ENCODE measurements at regions not wholly inside any gene's neighbourhood (a gene's known extent, or its start where the extent isn't known, plus 50 kb on each side); places are given as distances from the start of the nearest gene placed in this dataset.

- TF ChIP-seq, protein P1, sequence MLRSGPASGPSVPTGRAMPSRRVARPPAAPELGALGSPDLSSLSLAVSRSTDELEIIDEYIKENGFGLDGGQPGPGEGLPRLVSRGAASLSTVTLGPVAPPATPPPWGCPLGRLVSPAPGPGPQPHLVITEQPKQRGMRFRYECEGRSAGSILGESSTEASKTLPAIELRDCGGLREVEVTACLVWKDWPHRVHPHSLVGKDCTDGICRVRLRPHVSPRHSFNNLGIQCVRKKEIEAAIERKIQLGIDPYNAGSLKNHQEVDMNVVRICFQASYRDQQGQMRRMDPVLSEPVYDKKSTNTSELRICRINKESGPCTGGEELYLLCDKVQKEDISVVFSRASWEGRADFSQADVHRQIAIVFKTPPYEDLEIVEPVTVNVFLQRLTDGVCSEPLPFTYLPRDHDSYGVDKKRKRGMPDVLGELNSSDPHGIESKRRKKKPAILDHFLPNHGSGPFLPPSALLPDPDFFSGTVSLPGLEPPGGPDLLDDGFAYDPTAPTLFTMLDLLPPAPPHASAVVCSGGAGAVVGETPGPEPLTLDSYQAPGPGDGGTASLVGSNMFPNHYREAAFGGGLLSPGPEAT (IDR thresholded peaks at IDR 0.05; ENCODE audit: low read depth), result no peak; the same call in none of the 2 replicates
- TF ChIP-seq PAX5 (IDR thresholded peaks at IDR 0.05; ENCODE audit: borderline replicate concordance, low read depth, low read length) (peak; percentile 47), HSF1 (IDR thresholded peaks at IDR 0.05; ENCODE audit: low read depth, low read length) (no peak), SRF (IDR thresholded peaks at IDR 0.05; ENCODE audit: low read depth in 2 of 2, low read length in 2 of 2) (no peak), BCLAF1 (IDR thresholded peaks at IDR 0.05) (no peak), YY1 (IDR thresholded peaks at IDR 0.05; ENCODE audit: low read depth, low read length) (no peak), HCFC1 (IDR thresholded peaks at IDR 0.05; ENCODE audit: low read length) (no peak), SUPT20H (IDR thresholded peaks at IDR 0.05; ENCODE audit: borderline replicate concordance, control insufficient read depth, low read depth, low read length) (no peak), MTA3 (IDR thresholded peaks at IDR 0.05; ENCODE audit: borderline replicate concordance, low read length) (peak; percentile 67; the same call in 1 of the 2 replicates), DPF2 (IDR thresholded peaks at IDR 0.05) (peak; percentile 55), MXI1 (IDR thresholded peaks at IDR 0.05; ENCODE audit: low read depth, low read length) (peak; percentile 36; the same call in 1 of the 2 replicates), RAD51 (IDR thresholded peaks at IDR 0.05) (peak; percentile 18; the same call in 1 of the 2 replicates), ZNF384 (IDR thresholded peaks at IDR 0.05; ENCODE audit: borderline replicate concordance, low read depth, low read length) (no peak), IRF4 (IDR thresholded peaks at IDR 0.05; ENCODE audit: low read depth, low read length) (0 out of 2 replicates have a peak, but pooled peaks have one; percentile 8), KDM1A (IDR thresholded peaks at IDR 0.05; ENCODE audit: borderline replicate concordance) (no peak), ZNF207 (IDR thresholded peaks at IDR 0.05; ENCODE audit: borderline replicate concordance) (no peak), SREBF2 (IDR thresholded peaks at IDR 0.05; ENCODE audit: low read length) (no peak), HDAC2 (IDR thresholded peaks at IDR 0.05) (no peak)
- TF ChIP-seq, protein P2, sequence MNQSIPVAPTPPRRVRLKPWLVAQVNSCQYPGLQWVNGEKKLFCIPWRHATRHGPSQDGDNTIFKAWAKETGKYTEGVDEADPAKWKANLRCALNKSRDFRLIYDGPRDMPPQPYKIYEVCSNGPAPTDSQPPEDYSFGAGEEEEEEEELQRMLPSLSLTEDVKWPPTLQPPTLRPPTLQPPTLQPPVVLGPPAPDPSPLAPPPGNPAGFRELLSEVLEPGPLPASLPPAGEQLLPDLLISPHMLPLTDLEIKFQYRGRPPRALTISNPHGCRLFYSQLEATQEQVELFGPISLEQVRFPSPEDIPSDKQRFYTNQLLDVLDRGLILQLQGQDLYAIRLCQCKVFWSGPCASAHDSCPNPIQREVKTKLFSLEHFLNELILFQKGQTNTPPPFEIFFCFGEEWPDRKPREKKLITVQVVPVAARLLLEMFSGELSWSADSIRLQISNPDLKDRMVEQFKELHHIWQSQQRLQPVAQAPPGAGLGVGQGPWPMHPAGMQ (IDR thresholded peaks at IDR 0.05; ENCODE audit: borderline replicate concordance), result no peak
- TF ChIP-seq, protein P3, sequence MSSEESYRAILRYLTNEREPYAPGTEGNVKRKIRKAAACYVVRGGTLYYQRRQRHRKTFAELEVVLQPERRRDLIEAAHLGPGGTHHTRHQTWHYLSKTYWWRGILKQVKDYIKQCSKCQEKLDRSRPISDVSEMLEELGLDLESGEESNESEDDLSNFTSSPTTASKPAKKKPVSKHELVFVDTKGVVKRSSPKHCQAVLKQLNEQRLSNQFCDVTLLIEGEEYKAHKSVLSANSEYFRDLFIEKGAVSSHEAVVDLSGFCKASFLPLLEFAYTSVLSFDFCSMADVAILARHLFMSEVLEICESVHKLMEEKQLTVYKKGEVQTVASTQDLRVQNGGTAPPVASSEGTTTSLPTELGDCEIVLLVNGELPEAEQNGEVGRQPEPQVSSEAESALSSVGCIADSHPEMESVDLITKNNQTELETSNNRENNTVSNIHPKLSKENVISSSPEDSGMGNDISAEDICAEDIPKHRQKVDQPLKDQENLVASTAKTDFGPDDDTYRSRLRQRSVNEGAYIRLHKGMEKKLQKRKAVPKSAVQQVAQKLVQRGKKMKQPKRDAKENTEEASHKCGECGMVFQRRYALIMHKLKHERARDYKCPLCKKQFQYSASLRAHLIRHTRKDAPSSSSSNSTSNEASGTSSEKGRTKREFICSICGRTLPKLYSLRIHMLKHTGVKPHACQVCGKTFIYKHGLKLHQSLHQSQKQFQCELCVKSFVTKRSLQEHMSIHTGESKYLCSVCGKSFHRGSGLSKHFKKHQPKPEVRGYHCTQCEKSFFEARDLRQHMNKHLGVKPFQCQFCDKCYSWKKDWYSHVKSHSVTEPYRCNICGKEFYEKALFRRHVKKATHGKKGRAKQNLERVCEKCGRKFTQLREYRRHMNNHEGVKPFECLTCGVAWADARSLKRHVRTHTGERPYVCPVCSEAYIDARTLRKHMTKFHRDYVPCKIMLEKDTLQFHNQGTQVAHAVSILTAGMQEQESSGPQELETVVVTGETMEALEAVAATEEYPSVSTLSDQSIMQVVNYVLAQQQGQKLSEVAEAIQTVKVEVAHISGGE (CRISPR knock-in tag; IDR thresholded peaks at IDR 0.05), result no peak
Measured at GRCh38 chr7:104956753-104957450, 57.1 kb upstream of the KMT2E start (continued).
